HG02763 (cell line): ENCODE measurements at regions not wholly inside any gene's neighbourhood (a gene's known extent, or its start where the extent isn't known, plus 50 kb on each side); places are given as distances from the start of the nearest gene placed in this dataset.

Source experiments
- ATAC-seq: cut with Tn5 transposase; IDR thresholded peaks from one replicate; pipeline ENCODE4 v1.9.1; 2021; ENCODE audit warnings: mild to moderate bottlenecking, moderate library complexity; ENCODE audit not compliant: unreplicated experiment

- no peak for ATAC-seq
Measured at GRCh38 chr7:41058986-41059741, 643.7 kb downstream of the INHBA start.

DNA sequence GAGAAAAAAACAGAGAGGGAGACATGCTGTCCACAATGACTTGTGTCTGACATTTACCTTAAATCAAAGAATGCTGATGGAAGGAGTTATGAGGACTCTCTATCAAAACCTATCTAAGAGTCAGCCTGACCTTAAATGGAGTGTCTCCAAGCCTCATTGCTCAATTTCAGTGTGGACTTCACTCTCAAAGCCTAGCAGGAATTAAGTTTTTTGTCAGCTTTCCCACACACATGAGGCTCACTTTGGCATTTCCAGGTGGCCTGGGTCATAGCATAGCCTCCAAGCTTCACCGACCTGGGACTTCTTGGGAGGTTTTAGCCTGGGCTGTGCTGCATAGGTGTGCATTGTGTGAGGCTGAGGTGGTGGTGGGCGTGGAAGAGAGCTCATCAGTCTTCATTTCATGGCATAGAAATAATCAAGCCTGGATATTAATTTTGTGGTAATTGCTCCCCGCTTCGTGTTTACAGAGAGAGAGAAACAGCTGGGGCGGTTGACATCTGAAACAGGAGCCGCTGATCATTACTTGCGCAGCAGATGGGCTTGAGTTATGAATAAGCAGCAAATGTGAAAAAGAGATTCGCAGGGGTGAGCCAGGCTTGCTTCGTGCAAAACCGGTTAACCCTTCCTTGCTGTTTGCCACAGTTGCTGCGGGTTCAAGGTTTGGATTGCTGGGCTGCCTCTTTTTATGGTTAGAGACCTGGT lies 647.8 kb downstream of the INHBA start:
- no peak for ATAC-seq

DNA sequence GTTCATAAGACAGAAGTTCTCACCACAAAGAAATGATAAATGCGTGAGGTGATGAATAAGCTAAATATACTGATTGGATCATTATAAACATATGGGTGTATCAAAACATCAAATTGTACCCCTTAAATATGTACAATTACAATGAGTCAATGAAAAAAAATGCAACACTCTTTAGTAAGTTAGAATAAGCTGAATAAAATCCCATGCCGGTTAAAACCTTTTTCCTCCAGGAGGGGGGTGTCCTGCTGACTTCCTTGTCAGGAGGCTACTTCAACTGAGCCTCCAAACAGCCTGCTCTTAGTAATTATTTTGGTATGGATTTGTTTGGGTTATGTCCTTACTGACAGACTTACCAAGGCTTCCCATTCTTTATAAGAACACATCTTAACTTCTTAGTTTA lies 649.1 kb downstream of the INHBA start:
- ATAC-seq = no peak

DNA sequence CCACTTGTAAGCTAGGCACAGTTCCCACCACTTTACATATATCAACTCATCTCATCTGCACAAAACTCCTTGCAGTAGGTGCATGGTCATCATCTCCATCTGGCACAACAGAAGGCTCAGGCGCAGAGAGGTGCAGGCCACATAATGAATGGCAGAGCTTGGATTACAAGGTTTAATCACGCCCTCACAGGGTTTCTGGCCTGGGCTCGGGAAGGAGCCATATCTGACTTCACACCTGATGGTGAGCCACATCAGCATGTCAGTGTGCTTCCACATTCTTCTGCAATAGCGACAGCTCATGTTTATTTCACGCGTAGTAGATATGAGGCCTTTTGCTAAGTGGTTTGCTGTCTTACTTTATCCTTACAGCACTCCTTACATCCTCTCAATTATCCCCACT lies 650.2 kb downstream of the INHBA start:
- no peak for ATAC-seq

GRCh38 chr7:41052201-41052600 lies 650.7 kb downstream of the INHBA start:
- ATAC-seq = no peak

DNA sequence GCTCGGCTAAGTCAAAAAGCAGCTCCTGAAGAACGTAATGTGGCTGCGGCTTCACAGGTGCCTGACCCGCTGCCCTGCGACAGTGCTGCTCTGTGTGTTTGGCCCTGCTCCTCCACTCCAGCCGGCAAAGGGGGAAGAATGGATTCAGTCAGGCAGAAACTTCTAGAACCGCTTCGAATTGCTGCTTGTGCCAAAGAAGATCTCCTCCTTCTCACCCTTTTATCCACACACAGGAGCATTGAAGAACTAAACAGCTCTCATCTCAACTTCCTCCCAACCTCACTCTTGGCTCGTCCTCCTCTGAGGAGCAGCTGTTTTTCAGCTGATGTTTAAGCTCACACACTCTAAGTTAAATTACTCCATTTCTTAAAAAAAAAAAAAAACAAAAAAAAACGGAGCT lies 651.4 kb downstream of the INHBA start:
- no peak for ATAC-seq

DNA sequence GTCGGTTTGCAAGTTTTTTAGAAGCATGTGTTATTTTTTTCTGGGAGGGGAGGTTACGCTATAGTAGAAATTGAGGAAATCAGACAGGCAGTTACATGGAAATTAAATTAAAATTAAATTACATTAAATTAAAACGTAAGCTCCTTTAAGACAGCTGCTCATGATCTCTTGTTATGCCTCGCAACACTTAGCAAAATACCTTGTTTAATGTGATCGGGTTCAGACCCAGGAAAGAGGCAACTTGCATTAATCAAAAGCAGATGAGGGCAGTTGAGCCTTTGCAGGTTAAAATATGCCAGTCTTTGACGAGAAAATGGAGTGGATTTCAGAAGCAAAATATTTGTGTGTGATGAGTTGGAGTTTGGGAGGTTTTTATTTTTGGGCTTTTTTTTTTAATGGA lies 651.8 kb downstream of the INHBA start:
- ATAC-seq = no peak

DNA sequence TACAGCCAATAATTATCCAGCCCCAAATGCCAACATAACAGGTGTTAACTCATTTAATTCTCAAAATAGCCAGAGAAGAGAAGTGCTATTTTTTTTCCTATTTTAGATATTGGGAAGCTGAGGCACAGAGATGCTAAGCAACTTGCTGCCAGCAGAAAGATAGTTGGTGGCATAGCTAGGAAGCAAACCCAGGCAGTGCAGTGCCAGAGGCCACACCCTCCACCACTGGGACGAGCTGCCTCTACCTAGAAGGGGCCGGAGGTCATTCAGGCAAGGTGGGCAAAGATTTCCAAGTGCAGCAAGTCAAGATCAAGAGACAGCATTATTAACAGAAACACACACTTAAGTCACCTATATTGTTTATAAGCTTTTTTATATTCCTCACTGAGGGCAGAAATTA lies 654.1 kb downstream of the INHBA start:
- no peak for ATAC-seq

GRCh38 chr7:41047789-41048191 lies 655.1 kb downstream of the INHBA start:
- no peak for ATAC-seq

- ATAC-seq = no peak
Measured at GRCh38 chr7:41047211-41047610, 655.7 kb downstream of the INHBA start.

GRCh38 chr7:41046776-41047175 lies 656.1 kb downstream of the INHBA start:
- ATAC-seq = no peak

GRCh38 chr7:41046221-41046761 lies 656.6 kb downstream of the INHBA start:
- ATAC-seq = no peak

GRCh38 chr7:41045556-41046123 lies 657.2 kb downstream of the INHBA start:
- no peak for ATAC-seq

GRCh38 chr7:41039981-41040380 lies 662.9 kb downstream of the INHBA start:
- ATAC-seq = no peak

DNA sequence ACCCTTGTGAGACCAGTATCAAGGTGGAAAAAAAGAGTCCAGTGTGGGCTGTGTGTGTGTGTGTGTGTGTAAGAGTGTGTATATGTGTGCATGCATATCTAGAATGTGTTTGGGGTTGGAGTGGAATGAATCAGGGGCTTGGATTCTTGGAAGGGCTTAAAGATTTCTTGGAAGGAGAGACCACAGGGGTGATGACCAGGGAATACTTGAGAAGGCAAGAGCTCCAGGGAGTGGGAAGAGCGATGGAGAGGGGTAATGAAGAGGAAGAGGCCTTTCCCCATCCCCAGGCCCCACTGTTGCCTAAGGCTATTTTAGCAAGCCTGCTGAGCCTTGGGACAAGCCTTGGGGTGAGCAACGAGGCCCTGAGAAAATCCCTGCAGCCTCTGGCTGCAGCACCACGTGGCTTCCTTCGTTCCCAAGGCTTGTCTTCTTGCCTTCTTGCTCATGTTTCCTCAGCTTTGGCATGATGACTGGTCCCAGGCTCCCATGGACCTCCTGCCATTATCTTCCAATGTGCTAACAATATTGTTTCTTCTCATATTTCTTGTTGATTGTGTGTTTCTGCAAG lies 663.4 kb downstream of the INHBA start:
- ATAC-seq = no peak

DNA sequence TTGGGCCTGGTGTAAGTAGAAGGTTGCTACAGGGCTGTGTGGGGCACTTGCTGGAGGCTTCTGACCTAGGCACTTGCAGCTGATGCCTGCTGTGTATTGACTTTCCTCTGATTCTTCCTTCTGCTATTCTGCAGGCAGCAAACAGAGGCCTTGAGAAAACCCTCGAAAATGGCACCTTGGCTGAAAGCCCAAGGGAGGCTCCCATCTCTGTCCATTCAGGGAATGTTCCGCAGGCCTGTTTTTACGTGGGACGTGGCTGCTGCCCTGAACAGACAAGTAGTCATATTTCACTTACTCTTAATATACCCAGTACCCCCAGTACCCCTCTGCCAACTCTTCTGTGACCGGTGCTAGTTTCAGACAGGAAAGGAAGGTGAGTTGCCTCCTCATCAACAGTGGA lies 664.7 kb downstream of the INHBA start:
- ATAC-seq = no peak

GRCh38 chr7:41037691-41038090 lies 665.2 kb downstream of the INHBA start:
- no peak for ATAC-seq

- ATAC-seq = no peak
Measured at GRCh38 chr7:41035794-41036193, 667.1 kb downstream of the INHBA start.

DNA sequence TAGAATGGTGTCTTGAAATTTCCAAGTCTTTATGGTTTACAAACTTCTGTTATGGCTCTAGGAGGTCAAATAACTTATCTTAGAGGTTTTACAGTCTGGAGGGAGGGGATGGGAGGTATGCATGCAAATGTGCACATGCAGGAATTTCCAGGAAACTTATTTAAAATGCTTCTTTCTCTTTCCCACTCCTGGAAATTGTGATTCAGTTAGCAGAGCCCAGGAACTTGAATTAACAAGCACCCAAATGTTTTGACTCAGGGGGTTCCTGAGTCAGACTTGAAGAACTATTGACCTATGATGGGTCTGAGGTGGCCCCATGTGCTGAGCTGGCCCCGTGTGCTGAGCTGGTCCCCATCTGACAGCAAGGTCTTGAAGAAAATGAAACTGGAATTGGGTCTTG lies 669.4 kb downstream of the INHBA start:
- no peak for ATAC-seq

DNA sequence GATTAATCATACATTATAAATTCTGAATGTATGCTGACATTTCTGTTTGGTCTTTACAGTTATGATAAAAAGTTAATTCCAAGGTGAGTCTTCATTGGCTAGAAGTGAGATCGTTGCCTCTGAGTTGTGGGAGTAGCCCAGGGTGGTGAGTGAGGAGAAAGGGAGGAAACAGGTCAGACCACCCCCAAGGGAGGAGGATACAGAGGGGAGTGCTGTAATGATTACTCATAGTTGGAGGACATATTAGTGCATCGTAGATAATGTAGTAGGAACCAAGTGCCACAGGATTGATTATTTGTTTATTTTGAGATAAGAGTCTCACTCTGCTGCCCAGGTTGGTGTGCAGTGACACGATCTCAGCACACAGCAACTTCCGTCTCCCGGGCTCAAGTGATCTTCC lies 672.2 kb downstream of the INHBA start:
- no peak for ATAC-seq

GRCh38 chr7:41029072-41029499 lies 673.8 kb downstream of the INHBA start:
- ATAC-seq = no peak

GRCh38 chr7:41028580-41028979 lies 674.3 kb downstream of the INHBA start:
- no peak for ATAC-seq
